Activated CD8-positive, alpha-beta memory T cell treated with anti-CD3 and anti-CD28 coated beads, Interleukin-2, amount 50 U/mL, for 4 hours (primary cell): ENCODE measurements at regions not wholly inside any gene's neighbourhood (a gene's known extent, or its start where the extent isn't known, plus 50 kb on each side); places are given as distances from the start of the nearest gene placed in this dataset.

Source experiments
- DNase-seq: peaks from one replicate; pipeline ENCODE4 v3.0.0-alpha.2; 2020

DNA sequence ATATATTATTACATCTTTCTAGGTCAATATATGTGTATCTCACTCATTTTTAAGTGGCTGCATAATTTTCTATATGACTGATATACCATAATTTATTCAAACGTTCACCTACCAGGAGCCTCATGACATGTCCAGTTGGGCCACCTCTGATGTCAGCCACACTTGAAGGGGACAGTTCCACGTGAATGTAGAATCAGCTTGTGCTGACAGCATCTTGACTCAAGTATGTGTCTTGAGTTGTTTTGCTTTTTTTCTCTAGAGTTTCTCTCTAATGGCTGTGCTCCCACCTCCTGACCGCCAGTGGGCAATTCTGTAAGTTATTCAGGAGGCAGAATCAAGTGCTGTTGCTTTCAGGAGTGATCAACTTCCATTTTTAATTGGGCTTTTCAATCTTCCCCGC, 237.9 kb downstream of the NFKBIZ start:
- no peak for DNase-seq

DNA sequence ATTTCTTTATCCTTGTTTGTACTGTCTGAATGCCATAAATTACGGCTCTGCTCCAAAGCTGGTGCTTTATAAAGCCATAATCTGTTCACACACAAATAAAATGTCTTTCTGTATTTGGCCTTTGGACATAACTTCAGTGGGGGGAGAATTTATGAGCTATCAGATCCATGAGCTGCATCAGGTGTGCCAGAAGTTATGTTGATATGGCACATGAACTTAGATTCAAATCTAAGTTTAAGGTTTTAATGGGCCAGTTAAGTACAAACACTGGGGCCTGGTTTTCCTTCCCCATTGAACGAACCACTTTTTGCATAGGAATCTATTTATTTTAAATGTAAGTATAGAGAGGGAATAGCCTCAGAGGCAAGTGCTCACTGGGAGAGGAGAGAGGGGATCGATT, 239.9 kb downstream of the NFKBIZ start:
- DNase-seq, result no peak

DNA sequence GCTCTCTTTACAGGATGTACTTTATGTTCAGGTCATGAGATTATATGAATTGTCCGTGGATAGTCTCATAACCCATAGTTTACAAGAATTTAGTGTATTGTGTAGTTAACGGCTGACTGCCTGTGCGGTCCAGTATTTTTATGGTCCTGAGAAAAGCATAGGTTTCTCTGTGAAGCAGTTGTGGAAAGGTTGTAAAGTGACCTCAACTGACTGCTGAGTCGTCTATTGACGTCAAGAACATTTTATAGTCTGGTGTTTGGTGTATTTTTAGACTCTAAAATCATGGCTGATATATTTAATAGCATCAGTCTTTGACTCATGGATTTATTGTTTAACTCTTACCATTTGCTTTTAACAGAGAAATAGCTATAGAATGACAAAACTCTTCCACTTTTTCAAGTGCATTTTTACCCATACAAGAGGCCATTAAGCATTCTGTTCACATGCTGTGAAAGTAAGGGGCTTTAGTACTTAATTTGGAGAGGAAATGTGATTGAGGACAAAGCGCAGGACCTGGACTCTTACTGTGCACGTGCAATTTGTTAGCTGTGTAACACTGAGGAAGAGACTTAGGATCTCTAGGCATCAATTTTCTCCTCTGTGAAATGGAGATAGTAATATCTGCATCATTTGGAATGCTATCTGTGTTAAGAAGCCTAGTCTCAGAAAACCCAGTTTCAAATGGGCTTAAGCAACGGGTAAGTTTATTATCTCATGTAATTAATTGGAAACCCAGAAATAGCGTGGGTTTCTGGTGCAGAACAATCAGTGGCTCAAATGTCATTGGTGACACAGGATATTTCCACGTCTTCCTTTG, 240.8 kb downstream of the NFKBIZ start:
- no peak for DNase-seq

DNA sequence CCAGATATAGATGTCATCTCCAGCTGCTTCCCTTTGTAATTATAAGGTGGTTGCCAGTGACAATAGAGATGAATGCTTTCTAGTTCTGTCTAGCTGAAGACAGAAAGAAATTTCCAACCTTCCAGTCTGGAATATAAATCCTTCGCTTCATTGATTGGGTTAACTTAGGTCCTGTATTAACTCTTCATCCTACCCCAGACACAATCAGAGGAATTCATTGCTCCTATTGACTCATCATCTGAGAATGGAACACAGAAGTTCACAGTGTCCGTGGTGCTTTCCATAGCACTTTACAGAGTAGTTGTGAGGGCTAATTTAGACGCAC, 241.4 kb downstream of the NFKBIZ start:
- DNase-seq, result no peak

DNA sequence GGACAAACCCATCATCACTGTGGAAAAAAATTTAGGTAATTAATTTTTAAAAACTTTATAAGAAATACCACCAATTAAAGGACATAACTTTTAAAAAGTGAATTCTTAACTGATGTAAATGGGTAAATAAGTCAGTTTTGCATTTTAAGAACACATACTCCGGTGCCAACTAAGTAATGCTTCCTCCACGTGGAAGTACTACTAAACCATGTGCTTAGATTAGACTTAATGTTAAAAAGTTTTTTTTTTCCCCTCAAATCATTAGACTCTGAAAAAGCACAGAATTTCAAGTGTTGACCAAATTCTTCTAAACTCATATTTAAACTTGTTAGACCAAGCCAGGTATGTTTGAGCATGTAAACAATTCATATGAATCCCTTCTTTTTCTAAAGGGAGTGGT, 242.0 kb downstream of the NFKBIZ start:
- no peak for DNase-seq

DNA sequence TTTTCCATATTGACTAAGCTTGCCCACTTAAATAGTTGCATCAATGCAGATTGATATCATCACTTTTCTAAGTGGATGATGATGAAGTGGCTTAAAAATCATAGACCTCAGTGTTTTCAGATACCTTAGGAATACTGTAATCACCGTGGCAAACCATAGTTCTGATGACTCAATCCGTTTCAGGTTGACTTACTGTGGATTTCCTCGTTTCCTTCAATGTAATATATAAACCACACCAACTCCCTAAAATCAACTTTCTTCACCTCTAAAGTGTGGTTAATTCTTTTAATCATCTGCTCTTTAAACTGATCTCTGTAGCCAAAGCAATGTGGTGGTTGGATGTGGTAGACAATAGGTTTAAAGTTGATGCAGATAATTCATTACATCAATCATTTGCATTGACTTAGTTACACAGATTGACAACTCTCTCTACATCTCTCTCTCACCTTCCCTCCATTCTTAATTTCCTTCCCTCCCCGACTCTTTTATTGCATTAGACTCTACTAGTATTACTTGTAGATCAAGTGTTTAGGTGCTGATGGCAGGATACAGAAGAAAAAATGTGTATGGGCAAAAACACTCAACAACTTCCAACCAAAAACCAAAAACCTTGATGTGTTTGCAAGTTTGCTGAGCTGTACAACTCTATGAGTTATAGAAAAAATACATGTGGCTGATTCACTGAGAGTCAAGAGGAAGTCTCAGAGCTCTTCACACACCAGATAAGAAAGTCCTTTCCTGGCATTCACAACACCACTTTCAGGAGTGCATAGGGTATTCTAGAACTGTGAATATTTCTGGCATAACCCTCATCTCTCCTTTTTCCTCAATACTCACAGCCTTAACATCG, 243.5 kb downstream of the NFKBIZ start:
- no peak for DNase-seq

DNA sequence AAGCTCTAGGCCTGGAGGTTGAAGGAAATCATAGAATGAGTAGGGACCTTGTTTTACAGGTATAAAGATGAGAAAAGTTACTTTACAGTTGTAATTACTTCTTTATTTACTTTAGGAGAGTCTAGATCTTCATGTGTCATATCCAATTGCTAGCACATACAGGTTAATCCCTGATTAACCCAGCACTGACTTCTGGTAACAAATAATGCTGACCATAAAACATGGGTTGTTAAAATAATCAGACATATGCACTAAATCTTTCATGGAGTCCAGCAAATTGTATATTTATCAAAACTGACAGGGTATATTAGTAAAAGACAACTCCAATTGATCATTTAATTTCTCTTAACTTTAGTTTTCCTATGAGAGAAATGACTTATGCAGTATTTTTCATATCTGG, 245.2 kb downstream of the NFKBIZ start:
- DNase-seq, result no peak

DNA sequence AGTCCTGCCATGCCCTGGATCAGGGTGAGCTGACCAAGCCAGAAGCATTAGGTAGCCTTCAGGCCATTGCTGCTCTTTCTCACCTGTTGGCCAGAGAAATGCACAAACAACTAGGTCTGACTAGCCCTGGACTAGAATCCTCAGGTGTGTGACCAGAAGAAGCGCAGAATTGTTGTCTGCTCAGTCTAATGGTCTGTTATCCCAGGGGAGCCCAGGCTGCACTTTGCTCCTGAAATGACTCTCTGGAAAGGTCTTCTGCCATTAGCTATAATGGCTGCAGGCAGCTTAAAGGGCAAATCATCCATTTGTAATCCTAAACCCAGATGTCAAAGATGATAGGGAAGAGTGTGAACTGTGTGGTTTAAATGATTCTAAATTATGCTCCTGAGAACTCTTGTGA, 246.1 kb downstream of the NFKBIZ start:
- no peak for DNase-seq

DNA sequence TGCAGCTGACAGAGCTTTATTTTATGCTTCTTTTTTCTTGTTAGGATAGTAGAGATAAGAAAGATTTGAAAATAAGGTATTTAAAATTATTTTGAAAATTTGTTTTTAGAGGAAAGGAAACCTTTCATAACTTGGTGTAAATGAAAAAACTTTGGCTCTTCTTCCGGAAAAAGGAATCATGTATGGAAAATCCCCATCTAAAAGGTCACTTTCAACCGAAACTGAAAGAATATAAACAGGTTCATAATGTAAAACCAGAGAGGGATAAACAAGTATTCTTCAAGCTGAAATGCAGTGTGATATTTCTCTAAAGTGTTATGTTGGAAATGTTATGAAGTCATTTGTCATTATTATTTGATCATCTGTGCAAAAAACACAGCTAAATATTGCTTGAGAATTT, 246.8 kb downstream of the NFKBIZ start:
- DNase-seq, result no peak

DNA sequence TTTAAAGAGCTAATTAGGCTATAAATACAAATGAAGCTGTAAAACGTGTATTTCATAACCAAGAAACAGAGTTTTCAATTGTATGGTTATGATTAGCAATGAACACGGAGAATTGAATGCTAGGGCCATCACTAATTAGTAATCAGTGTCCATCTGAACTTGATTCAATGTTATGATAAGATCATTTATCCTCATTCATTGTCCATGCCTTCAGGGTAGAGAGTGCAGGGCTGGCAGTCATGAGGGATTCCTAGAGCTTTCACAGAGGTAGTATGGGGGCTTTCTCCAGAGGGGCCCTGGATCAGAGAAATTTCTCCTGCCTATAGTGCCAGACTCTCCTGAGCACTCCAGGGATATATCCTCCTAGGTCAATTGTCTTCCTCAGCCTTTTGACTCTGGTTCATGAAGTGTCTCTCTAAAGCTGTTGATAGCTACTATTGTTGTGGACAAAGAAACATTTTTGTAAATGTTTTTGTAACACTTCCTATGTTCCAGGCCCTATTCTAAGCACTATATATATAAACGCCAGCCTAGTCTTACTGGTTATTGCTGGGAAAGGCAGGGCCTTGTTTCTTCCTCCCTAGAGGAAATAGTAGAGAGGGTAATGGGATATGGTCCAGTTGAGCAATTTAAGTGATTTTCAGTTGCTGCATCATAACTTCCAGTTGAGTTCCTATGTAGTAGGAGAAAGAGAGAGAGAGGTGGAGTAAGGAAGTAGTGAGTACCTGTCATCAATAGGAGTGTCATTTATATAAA, 249.0 kb downstream of the NFKBIZ start:
- DNase-seq, result no peak

DNA sequence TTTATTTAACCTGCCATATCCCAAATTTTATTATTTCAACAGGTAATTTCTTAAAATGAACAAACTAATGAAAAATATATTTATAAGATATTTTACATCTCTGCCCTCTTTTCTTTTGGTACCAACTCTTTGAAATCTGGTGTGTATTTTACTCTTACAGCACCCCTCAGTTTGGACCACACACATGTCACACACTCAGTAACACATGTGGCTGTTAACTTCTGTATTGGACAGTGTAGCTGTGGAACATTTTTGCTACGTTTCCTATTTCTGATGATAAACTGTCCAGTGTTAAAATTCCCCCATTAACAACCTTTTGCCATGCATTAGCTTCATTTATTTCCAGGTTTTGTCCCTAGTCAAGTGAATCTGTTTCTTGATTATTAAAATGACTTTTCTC, 250.6 kb downstream of the NFKBIZ start:
- no peak for DNase-seq

DNA sequence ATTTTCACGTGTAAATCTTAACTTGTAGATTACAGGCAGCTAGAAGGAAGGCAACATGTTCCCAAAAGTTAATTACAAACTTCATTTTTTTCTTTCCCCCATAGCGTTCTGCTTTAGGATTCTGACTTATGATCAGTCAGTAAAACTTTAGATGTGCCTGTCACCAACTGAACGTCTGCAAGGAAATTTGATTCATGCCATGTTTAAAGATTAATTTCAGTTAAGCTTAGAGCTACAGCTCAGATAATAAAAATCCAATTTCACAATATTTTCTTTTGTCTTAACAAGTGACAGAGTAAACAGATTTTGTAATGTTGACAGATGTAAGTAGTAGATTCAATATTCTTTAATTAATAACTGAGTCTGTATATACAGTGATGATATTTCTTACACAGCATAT, 253.1 kb downstream of the NFKBIZ start:
- no peak for DNase-seq

DNA sequence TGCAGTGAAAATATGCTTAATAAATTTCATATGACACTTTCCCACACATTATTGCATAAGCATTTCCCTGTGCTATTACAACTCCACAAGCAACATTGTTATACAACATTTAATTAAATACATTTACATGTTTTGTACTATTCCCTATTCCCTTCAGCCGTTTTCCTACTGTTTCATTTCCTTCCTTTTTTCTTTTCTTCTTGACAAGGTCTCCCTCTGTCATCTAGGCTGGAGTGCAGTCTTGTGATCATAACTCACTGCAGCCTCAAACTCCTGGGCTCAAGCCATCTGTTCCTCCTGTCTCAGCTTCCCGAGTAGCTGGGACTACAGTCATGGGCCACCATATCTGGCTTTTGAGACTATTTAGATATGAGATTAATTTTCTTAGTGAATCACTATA, 254.7 kb downstream of the NFKBIZ start:
- no peak for DNase-seq

DNA sequence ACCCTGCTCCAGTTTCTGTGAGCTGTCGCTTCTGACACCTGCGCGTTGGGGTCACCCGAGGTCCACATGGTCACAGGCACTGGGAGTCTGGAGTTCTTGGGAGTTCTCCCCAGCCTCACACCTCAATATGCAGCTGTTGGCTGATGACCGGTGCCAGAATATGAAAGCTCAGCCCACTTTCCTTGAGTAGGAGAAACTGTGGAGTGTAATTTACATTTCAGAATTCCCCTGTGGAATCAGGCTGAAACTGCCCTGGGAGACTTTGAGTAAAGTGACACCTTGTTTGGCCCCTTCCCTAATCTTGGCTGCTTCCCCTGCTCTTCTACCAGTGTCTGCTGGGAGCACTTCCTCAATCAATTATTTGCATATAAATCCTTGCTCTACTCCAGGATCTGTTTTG, 255.9 kb downstream of the NFKBIZ start:
- no peak for DNase-seq

DNA sequence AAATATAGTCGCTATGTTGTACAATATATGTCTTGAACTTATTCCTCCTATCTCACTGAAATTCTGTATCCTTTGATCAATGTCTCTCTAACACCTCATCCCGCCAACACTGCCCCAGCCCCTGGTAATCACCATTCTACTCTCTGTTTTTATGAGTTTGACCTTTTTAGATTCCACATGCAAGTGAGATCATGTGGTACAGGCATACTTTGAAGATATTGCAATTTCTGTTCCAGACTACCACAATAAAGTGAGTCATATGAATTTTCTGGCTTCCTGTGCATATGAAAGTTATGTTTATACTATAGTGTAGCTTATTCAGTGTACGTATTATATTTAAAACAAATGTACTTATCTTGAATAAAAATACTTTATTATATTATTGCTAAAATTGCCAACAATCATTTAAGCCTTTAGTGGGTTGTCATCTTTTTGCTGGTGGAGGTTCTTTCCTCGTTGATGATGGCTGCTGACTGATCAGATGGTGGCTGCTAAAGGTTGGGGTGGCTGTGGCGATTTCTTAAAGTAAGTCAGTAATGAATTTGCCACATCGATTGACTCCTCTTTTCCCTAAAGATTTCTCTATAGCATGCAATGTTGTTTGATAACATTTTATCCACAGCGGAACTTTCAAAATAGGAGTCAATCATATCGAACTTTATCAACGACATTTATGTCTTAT, 257.2 kb downstream of the NFKBIZ start:
- peak; percentile 43 for DNase-seq

DNA sequence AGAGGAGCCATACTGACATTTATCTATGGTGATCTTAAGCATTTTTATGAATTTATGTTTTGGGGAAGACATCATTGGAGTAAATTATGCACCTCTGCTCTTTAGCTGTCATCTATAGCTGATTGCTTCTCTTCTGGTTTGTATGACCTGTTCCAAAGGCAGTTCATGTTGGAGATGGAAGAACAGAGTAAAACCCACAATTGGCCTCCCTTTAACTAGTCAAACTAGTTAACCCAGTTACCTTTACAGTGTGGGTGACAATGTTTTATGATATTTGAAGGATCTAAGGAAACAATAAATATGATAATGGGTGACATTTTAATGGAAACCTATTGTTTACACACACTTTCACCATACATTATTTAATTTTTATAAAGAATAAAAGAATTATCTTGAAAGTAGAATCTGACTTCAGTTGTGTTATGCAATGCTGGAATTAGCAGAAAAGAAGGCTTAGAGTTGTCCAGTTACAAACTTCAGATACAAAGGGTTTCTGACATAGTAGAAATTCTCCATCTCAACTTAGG, 263.5 kb downstream of the NFKBIZ start:
- no peak for DNase-seq

DNA sequence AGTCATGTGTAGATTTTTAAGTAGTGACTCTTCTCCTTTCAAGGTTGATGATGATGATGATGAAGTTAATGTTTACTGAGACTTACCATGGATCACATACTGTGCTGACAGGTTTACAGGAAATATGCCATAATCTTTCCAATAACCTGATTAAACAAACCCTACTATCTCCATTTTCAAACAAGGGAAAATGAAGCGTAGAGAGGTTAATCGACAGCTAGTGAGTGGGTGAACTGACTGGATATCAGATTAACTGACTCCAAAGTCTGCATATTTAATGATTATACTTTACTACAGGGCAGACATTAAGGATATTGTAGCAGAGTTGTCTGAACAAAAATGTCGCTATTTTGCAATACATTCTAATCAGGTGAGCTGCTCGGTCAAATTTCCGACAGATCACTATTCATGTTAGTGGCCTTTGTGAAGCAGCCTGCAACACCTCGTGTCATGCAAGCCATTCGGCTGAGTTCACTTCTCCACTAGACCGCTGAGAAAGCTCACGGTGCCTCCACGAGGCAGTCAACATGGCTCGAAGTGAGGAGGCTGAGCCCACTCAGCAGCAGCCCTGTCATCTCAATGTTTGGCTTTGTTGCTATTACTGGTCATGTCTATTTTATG, 264.2 kb downstream of the NFKBIZ start:
- DNase-seq, result no peak

DNA sequence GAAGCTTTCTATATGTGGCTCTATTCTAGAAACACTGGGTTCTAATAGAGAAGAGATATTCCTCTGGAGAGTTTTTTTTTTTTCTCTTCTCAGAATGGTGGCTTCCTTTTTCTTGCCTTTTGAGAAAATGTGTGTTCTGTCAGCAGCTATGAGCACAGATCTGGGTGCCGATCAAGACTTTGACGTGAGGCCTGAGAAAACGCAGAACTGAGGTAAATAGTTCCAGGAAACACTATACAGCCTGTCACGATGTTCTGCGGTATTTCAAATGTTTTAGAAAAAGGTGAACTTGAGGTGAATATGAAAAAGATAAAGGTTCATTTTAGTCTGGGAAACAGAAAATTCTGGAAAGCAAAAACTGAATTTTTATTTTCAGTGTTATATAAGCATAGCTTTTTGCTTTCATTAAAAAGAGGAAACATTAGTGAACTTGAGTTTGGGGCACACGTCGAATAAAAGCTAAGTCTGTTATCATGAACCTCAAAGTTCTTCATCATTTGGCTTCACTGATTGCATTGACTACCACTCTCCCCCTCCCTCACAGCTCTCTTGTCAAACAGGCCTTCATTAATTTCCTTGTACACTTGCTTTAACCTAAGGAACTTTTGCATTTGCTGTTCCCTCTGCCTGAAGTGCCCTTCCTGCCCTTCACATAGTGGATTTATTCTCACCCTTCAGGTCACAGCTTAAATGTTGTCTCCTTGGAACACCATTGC, 265.1 kb downstream of the NFKBIZ start:
- peak; percentile 23 for DNase-seq

DNA sequence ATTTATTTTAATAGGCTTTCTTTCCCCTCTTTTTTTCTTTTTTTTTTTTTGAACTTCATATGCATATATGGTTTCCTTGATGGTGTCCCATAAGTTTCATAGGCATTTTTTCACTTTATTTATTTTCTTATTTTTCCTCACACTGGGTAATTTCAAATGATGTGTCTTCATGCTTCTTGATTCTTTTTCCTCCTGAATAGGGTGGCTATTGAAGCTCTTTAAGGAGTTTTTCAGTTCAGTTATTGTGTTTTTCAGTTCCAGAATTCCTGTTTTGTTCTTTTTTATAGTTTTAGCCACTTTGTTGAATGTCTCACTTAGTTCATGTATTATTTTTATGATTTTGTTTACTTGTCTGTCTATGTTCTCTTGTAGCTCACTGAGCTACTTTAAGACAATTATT, 273.2 kb downstream of the NFKBIZ start:
- DNase-seq, result no peak

DNA sequence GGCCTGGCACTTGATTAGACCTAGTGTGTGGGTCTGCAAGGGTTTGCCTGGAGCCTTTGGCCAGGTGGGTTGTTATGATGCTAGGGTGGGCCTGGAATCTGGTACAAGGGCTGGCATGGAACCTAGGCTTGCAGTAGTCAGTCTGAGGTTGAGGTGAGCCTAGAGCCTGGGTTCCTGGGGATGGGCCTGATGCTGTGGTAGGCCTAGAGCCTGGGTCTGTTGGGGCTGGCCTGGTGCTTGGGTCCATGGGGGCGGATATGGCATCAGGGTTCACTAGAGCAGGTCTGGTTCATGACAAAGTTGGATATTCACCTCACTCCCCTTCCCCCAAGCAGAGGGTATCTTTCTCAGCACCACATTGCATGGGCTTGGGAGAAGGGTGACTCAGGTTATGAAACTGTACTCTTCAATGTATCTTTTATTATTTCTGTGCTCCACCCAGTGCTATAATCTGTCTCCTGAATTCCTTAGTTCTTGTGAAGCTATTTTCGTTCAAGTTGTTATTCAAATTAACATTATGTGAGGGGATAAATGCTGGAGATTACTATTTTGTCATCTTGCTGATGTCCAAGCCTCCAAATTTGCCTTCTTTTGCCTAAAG, 274.4 kb downstream of the NFKBIZ start:
- no peak for DNase-seq

DNA sequence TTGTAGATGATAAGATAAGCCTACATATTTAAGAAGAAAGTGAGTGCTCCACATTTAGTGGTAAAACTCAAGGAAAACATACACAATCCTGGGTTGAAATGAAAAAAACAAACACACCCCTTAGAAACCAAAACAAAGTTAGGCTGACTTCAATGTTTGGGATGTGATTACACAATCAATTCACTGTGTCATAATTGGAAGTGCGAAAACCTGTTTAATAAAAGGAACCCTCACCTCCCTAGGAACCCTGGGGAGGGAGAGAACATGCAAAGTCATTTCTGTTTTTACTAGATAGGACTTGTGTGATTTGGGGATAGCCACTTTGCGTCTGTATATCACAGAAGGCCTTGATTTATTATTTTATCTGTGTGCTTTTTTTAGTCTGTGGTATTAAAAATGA, 275.0 kb downstream of the NFKBIZ start:
- DNase-seq, result no peak
